ENCODE measurements at regions not wholly inside any gene's neighbourhood (a gene's known extent, or its start where the extent isn't known, plus 50 kb on each side); places are given as distances from the start of the nearest gene placed in this dataset.

DNA sequence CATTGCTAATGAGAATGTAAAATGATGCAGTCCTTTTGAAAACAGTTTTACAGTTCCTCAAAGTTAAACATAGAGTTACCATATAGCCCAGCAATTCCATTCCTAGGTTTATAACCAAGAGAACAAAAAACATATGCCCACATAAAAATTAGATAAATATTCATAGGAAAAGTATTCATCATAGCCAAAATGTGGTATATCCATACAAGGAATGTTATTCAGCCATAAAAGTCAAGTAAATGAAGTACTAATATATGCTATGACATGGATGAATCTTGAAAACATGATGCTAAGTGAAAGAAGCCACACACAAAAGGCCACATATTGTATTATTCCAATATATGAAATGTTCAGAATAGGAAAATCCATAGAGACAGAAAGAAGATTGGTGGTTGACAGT is 158.0 kb upstream of the CARMIL1 start:
- TF ChIP-seq POLR2AphosphoS5 (IDR thresholded peaks at IDR 0.05; ENCODE audit: low read depth, low read length) (no peak), POLR2A (IDR thresholded peaks at IDR 0.05; ENCODE audit: low read depth, low read length) (no peak), TAF1 (IDR thresholded peaks at IDR 0.05; ENCODE audit: borderline replicate concordance, low read depth, low read length) (no peak)
